ENCODE measurements at regions not wholly inside any gene's neighbourhood (a gene's known extent, or its start where the extent isn't known, plus 50 kb on each side); places are given as distances from the start of the nearest gene placed in this dataset.

DNA sequence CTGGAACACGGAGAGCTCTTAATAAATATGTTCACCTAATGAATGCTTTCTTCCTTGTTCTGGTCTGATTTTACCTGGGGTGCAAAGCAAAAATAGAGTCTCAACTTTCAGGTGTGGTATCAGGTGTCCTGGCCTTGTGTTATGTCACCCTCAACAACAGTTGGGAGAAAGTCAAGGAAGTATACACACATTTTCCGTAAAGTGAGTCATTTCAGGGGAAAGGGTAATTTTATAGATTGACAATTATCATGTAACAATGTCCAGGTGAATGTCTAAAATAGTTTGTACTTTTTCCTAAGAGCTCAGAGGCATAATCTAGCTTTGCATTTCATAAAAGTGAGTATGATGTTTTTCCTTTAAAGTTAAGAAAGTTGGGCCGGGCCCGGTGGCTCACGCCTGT lies 287.4 kb downstream of the SKIDA1 start:
- no peak overlapping the region for H3K27ac ChIP-seq
- TF ChIP-seq, protein P1, sequence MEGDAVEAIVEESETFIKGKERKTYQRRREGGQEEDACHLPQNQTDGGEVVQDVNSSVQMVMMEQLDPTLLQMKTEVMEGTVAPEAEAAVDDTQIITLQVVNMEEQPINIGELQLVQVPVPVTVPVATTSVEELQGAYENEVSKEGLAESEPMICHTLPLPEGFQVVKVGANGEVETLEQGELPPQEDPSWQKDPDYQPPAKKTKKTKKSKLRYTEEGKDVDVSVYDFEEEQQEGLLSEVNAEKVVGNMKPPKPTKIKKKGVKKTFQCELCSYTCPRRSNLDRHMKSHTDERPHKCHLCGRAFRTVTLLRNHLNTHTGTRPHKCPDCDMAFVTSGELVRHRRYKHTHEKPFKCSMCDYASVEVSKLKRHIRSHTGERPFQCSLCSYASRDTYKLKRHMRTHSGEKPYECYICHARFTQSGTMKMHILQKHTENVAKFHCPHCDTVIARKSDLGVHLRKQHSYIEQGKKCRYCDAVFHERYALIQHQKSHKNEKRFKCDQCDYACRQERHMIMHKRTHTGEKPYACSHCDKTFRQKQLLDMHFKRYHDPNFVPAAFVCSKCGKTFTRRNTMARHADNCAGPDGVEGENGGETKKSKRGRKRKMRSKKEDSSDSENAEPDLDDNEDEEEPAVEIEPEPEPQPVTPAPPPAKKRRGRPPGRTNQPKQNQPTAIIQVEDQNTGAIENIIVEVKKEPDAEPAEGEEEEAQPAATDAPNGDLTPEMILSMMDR (IDR thresholded peaks at IDR 0.05) = no peak

DNA sequence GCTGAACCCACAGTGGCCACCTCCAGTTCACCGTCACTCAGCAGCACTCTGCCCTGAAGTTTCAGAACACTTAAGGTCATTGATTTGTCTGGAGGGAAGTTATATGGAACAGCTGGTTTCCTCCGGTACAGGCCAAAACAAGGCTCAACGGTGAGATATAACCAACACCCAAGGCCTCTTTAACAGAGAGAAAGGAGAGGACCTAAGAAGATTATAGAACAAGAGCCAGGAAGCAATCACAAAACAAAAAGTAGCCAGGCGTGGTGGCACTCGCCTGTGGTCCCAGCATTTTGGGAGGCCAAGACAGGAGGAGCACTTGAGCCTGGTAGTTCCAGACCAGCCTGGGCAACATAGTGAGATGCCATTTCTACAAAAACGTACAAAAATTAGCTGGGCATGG lies 290.7 kb downstream of the SKIDA1 start:
- TF ChIP-seq, protein P1 (IDR thresholded peaks at IDR 0.05) = no peak
- TF ChIP-seq ZFX (IDR thresholded peaks at IDR 0.05; ENCODE audit: borderline replicate concordance) = no peak
- H3K27ac ChIP-seq = no peak overlapping the region

DNA sequence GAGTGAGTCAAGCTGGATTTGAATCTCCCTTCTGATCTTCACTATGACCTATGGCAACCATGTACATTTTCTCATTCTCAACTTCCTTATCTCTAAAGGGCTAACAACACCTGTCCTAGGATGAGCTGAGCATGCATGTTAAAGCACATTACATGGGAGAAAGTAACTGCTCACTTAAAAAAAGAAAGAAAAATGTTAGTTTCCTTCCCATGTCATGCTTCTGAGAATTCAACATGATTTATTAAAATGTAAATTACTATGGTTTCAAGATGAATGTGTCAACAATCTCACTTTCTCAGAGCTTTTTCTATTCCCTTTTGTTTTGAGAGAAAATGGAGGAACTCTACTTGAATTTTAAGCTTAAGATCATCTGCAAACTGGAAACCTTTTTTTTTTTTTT lies 295.3 kb downstream of the SKIDA1 start:
- H3K27ac ChIP-seq = no peak overlapping the region
- TF ChIP-seq, protein P1 (IDR thresholded peaks at IDR 0.05) = no peak
- no peak for TF ChIP-seq ZFX (IDR thresholded peaks at IDR 0.05; ENCODE audit: borderline replicate concordance)

DNA sequence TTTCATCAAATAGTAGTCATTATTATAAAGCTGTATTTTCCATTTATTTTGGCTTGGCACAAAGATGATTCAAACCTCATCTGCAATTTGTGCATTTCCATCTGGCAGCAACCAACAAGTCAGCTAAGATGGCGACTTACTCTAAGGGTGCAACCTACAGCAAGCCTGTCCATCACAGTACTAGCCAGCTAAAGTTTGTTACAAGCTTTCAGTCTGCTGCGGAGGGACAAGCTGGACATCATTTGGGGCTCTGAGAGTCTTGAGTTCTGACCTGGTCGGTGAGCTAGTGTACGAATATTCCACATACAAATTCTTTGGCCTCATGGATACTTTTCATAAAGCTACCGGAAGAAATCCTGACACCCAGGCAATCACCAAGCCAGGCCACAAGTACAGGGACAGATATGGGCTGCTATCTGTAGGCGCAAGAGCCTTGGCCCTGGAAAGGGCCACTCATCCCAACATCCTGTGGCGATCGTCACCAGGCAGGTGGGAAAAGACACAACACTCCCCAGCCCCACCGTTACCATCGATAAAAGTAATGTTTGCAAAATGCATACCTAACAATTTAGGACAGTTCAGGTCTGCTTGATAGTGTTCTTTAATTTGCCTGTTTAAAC lies 307.6 kb downstream of the SKIDA1 start:
- no peak overlapping the region for H3K27ac ChIP-seq
- TF ChIP-seq, protein P1 (IDR thresholded peaks at IDR 0.05) = no peak
- TF ChIP-seq ZFX (IDR thresholded peaks at IDR 0.05; ENCODE audit: borderline replicate concordance) = no peak

DNA sequence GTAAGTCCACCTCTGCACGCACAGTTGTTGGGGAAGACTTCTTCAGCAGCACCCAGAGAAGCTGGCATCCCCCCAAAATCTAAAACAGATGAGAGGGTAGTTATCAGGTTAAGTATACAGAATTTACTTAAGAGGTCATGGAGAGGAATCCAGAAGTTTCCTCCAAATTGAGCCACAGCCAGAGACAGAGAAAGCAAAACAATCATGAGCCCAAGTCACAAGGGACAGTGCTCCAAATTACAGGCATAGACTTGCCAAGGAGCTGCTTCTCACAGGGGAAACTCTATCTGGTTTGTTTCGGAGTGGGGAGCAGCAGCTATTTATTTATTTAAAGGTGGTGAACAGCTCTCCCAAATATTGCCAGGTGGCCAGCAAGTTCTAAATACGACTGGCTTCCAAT lies 308.4 kb downstream of the SKIDA1 start:
- H3K27ac ChIP-seq = no peak overlapping the region
- TF ChIP-seq ZFX (IDR thresholded peaks at IDR 0.05; ENCODE audit: borderline replicate concordance) = no peak
- TF ChIP-seq, protein P1 (IDR thresholded peaks at IDR 0.05) = no peak

DNA sequence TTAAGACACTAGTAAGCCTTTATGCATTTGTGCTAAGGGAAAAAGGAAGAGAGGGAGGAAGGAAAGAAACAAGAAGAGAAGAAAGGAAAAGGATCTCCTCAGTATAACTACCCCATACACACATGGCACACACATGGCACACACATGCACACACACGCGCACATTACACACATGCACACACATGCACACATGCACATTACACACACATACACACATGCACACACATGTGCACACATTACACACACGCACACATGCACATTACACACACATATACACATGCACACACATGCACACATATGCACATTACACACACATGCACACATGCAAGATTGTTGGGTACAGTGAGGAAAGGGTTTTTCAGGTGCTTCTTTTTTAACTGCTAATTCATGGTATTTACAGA lies 311.2 kb downstream of the SKIDA1 start:
- TF ChIP-seq, protein P1 (IDR thresholded peaks at IDR 0.05) = no peak
- TF ChIP-seq ZFX (IDR thresholded peaks at IDR 0.05; ENCODE audit: borderline replicate concordance) = no peak
- no peak overlapping the region for H3K27ac ChIP-seq

DNA sequence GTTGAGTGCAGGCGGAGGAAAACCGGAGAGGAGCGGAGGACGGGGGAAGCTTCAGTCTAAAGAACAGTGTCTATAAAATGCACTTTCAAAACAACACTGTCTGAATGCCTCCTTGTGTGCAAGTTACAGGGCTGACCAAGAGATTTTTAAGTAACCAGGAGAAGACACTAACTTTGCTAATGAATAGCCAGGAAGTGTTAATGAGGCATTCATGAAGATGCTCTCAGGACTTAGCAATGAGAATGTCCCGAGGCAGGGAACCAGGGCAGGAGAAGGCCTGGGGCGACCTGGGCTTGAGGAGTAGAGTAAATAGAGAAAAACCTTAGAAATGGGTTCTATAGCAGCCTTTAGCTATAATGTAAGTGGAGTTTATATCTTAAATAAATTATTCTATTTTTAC lies 312.1 kb downstream of the SKIDA1 start:
- no peak overlapping the region for H3K27ac ChIP-seq
- TF ChIP-seq, protein P1 (IDR thresholded peaks at IDR 0.05) = no peak
- TF ChIP-seq ZFX (IDR thresholded peaks at IDR 0.05; ENCODE audit: borderline replicate concordance) = no peak
